ENCODE measurements at regions not wholly inside any gene's neighbourhood (a gene's known extent, or its start where the extent isn't known, plus 50 kb on each side); places are given as distances from the start of the nearest gene placed in this dataset.

GRCh38 chr7:13420726-13421125 lies 568.7 kb downstream of the ETV1 start:
- Histone ChIP-seq H3K27ac (ENCODE audit: low read depth) (no peak overlapping the region), H3K4me1 (ENCODE audit: insufficient read depth) (no peaks in the 10 kb centered on the region), H3K4me3 (no peak overlapping the region), H3F3A (replicated peaks; ENCODE audit: low read depth) (no peaks in the 10 kb centered on the region), H3K4me2 (no peak overlapping the region), H3K9me2 (ENCODE audit: insufficient read depth) (no peaks in the 10 kb centered on the region), H3K36me3 (ENCODE audit: insufficient read depth) (no peaks in the 10 kb centered on the region), H4K20me1 (replicated peaks; ENCODE audit: insufficient read depth) (no peaks in the 10 kb centered on the region), H3K27me3 (ENCODE audit: insufficient read depth) (no peaks in the 10 kb centered on the region), H2AFZ (no peak overlapping the region), H3K79me2 (replicated peaks; ENCODE audit: insufficient read depth) (no peaks in the 10 kb centered on the region)
- no peaks in the 10 kb centered on the region for H3K27me3 Mint-ChIP-seq (ENCODE audit: insufficient read depth, low read depth, poor library complexity)
- DNase-seq (ENCODE audit: low spot score) (no peak), ATAC-seq (no peak)
- TF ChIP-seq NANOG (IDR thresholded peaks at IDR 0.05; ENCODE audit: borderline replicate concordance) (no peak), EZH2 (IDR thresholded peaks at IDR 0.05; ENCODE audit: low read depth, unreplicated experiment) (no peak), EZH2phosphoT487 (IDR thresholded peaks at IDR 0.05; ENCODE audit: unreplicated experiment) (no peak), STAT1 (IDR thresholded peaks at IDR 0.05; ENCODE audit: unreplicated experiment) (no peak), CREB1 (CRISPR knock-in tag; IDR thresholded peaks at IDR 0.05; ENCODE audit: low read depth) (no peak), ZNF462 (CRISPR knock-in tag; IDR thresholded peaks at IDR 0.05) (no peak), POLR2AphosphoS5 (IDR thresholded peaks at IDR 0.05; ENCODE audit: low read depth) (no peak), CTCF (conservative IDR thresholded peaks at IDR 0.05; ENCODE audit: low read depth in 2 of 2) (no peak), ZNF331 (CRISPR knock-in tag; IDR thresholded peaks at IDR 0.05; ENCODE audit: low read depth) (no peak), JUNB (IDR thresholded peaks at IDR 0.05; ENCODE audit: unreplicated experiment) (no peak), ZNF114 (CRISPR knock-in tag; IDR thresholded peaks at IDR 0.05) (no peak)
- TF ChIP-seq, protein P1, sequence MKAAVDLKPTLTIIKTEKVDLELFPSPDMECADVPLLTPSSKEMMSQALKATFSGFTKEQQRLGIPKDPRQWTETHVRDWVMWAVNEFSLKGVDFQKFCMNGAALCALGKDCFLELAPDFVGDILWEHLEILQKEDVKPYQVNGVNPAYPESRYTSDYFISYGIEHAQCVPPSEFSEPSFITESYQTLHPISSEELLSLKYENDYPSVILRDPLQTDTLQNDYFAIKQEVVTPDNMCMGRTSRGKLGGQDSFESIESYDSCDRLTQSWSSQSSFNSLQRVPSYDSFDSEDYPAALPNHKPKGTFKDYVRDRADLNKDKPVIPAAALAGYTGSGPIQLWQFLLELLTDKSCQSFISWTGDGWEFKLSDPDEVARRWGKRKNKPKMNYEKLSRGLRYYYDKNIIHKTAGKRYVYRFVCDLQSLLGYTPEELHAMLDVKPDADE (IDR thresholded peaks at IDR 0.05) = no peak
- TF ChIP-seq, protein P2, sequence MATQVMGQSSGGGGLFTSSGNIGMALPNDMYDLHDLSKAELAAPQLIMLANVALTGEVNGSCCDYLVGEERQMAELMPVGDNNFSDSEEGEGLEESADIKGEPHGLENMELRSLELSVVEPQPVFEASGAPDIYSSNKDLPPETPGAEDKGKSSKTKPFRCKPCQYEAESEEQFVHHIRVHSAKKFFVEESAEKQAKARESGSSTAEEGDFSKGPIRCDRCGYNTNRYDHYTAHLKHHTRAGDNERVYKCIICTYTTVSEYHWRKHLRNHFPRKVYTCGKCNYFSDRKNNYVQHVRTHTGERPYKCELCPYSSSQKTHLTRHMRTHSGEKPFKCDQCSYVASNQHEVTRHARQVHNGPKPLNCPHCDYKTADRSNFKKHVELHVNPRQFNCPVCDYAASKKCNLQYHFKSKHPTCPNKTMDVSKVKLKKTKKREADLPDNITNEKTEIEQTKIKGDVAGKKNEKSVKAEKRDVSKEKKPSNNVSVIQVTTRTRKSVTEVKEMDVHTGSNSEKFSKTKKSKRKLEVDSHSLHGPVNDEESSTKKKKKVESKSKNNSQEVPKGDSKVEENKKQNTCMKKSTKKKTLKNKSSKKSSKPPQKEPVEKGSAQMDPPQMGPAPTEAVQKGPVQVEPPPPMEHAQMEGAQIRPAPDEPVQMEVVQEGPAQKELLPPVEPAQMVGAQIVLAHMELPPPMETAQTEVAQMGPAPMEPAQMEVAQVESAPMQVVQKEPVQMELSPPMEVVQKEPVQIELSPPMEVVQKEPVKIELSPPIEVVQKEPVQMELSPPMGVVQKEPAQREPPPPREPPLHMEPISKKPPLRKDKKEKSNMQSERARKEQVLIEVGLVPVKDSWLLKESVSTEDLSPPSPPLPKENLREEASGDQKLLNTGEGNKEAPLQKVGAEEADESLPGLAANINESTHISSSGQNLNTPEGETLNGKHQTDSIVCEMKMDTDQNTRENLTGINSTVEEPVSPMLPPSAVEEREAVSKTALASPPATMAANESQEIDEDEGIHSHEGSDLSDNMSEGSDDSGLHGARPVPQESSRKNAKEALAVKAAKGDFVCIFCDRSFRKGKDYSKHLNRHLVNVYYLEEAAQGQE (IDR thresholded peaks at IDR 0.05; ENCODE audit: unreplicated experiment) = no peak
- H3K9me3 Mint-ChIP-seq = peaks cover 15% of the 10 kb centered on the region; the same call in 2 of the 3 replicates
- peaks cover 5% of the 10 kb centered on the region; the same call in 2 of the 3 replicates for H3K36me3 Mint-ChIP-seq (ENCODE audit: low read depth)
- H3K27ac Mint-ChIP-seq = no peak overlapping the region
- H3K4me3 Mint-ChIP-seq = no peak overlapping the region
- no peaks in the 10 kb centered on the region for H3K4me1 Mint-ChIP-seq

Measured in GM23338 (cell line).